ENCODE measurements at regions not wholly inside any gene's neighbourhood (a gene's known extent, or its start where the extent isn't known, plus 50 kb on each side); places are given as distances from the start of the nearest gene placed in this dataset.

DNA sequence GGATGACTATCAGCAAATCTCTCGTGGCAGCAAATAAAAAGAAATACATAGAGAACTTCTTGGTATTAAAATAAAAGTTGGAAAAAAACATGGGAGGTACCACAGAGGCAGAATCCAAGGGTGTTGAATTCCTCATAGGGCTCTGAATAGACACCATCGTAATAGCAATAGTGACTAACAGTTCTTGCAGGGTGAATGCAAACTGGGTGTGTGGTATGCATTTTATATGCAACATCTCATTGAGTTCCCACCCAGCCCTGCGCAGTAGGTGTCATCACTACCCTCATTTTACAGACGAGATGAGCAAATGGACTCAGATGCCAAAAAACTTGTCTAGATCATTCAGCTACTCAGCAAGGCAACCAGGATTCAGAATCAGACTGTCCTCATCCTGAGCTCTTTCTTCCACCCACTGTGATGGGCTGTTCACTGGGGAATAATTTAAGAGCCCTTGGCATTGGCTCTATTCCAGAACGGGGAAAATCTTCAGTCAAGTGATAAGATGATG is 354.6 kb upstream of the CDH11 start:
- TF ChIP-seq MAX (IDR thresholded peaks at IDR 0.05) (no peak), YY1 (IDR thresholded peaks at IDR 0.05; ENCODE audit: low read depth) (no peak), REST (IDR thresholded peaks at IDR 0.05; ENCODE audit: low read depth) (no peak), EGR1 (IDR thresholded peaks at IDR 0.05) (no peak), RAD21 (IDR thresholded peaks at IDR 0.05; ENCODE audit: low read depth) (no peak)

GRCh38 chr16:65473699-65474098 is 351.8 kb upstream of the CDH11 start:
- no peak for TF ChIP-seq YY1 (IDR thresholded peaks at IDR 0.05; ENCODE audit: low read depth)
- TF ChIP-seq TCF12 (IDR thresholded peaks at IDR 0.05; ENCODE audit: low read depth) = no peak
- no peak for TF ChIP-seq MAX (IDR thresholded peaks at IDR 0.05)
- TF ChIP-seq EP300 (IDR thresholded peaks at IDR 0.05; ENCODE audit: borderline replicate concordance) = no peak
- TF ChIP-seq EGR1 (IDR thresholded peaks at IDR 0.05) = no peak
- no peak for TF ChIP-seq NFIC (IDR thresholded peaks at IDR 0.05)
- TF ChIP-seq CREB1 (IDR thresholded peaks at IDR 0.05; ENCODE audit: low read depth) = no peak
- no peak for TF ChIP-seq RAD21 (IDR thresholded peaks at IDR 0.05; ENCODE audit: low read depth)
- TF ChIP-seq, protein P1, sequence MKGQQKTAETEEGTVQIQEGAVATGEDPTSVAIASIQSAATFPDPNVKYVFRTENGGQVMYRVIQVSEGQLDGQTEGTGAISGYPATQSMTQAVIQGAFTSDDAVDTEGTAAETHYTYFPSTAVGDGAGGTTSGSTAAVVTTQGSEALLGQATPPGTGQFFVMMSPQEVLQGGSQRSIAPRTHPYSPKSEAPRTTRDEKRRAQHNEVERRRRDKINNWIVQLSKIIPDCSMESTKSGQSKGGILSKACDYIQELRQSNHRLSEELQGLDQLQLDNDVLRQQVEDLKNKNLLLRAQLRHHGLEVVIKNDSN (IDR thresholded peaks at IDR 0.05) = no peak
- TF ChIP-seq FOXM1 (IDR thresholded peaks at IDR 0.05; ENCODE audit: borderline replicate concordance, low read depth) = no peak

GRCh38 chr16:65469116-65469515 is 347.3 kb upstream of the CDH11 start:
- no peak for TF ChIP-seq EP300 (IDR thresholded peaks at IDR 0.05; ENCODE audit: borderline replicate concordance)
- TF ChIP-seq ZBTB7A (IDR thresholded peaks at IDR 0.05; ENCODE audit: low read depth) = no peak
- no peak for TF ChIP-seq EGR1 (IDR thresholded peaks at IDR 0.05)
- TF ChIP-seq FOXM1 (IDR thresholded peaks at IDR 0.05; ENCODE audit: borderline replicate concordance, low read depth) = no peak
- TF ChIP-seq CEBPB (IDR thresholded peaks at IDR 0.05) = no peak
- no peak for TF ChIP-seq TAF1 (IDR thresholded peaks at IDR 0.05; ENCODE audit: low read depth)
- no peak for TF ChIP-seq TEAD4 (IDR thresholded peaks at IDR 0.05)
- no peak for TF ChIP-seq MAX (IDR thresholded peaks at IDR 0.05)
- TF ChIP-seq YY1 (IDR thresholded peaks at IDR 0.05; ENCODE audit: low read depth) = no peak
- TF ChIP-seq REST (IDR thresholded peaks at IDR 0.05; ENCODE audit: low read depth) = no peak
- no peak for TF ChIP-seq RAD21 (IDR thresholded peaks at IDR 0.05; ENCODE audit: low read depth)
- no peak for TF ChIP-seq CREB1 (IDR thresholded peaks at IDR 0.05; ENCODE audit: low read depth)
- no peak for TF ChIP-seq TCF12 (IDR thresholded peaks at IDR 0.05; ENCODE audit: low read depth)
- no peak for TF ChIP-seq NFIC (IDR thresholded peaks at IDR 0.05)
- TF ChIP-seq, protein P1 (IDR thresholded peaks at IDR 0.05) = no peak

DNA sequence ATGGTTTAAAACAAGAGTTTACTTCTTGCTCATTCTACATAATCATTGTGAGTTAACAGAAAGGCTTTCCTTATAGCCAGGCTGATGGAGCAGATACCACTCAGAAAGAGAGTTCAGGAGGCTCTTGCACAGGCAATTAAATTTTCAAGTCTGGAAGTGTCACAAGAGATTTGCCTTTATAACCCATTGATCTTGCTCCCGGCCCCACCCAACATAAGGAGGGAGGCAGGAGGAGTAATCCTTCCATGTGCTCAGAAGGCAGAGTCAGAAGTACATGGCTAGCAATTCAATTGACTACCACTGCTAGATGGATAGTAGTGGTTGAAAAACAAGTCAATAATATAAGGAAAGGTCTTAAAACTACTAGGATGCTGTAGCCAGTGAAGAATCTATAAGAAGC is 346.3 kb upstream of the CDH11 start:
- TF ChIP-seq RAD21 (IDR thresholded peaks at IDR 0.05; ENCODE audit: low read depth) (no peak), ZBTB7A (IDR thresholded peaks at IDR 0.05; ENCODE audit: low read depth) (no peak), EP300 (IDR thresholded peaks at IDR 0.05; ENCODE audit: borderline replicate concordance) (no peak), TAF1 (IDR thresholded peaks at IDR 0.05; ENCODE audit: low read depth) (no peak), EGR1 (IDR thresholded peaks at IDR 0.05) (no peak), MAX (IDR thresholded peaks at IDR 0.05) (no peak), NFIC (IDR thresholded peaks at IDR 0.05) (no peak), CEBPB (IDR thresholded peaks at IDR 0.05) (no peak), TEAD4 (IDR thresholded peaks at IDR 0.05) (no peak), REST (IDR thresholded peaks at IDR 0.05; ENCODE audit: low read depth) (no peak), YY1 (IDR thresholded peaks at IDR 0.05; ENCODE audit: low read depth) (no peak), CREB1 (IDR thresholded peaks at IDR 0.05; ENCODE audit: low read depth) (no peak), FOXM1 (IDR thresholded peaks at IDR 0.05; ENCODE audit: borderline replicate concordance, low read depth) (no peak), TCF12 (IDR thresholded peaks at IDR 0.05; ENCODE audit: low read depth) (no peak)
- TF ChIP-seq, protein P1 (IDR thresholded peaks at IDR 0.05) = no peak

All from Ishikawa (cell line).